Body of pancreas (tissue), 4 donors: ENCODE measurements at regions not wholly inside any gene's neighbourhood (a gene's known extent, or its start where the extent isn't known, plus 50 kb on each side); places are given as distances from the start of the nearest gene placed in this dataset.

Source experiments
- ATAC-seq: fragments of 150-250 bp; one replicate; pipeline ENCODE4 v1.9.1; 2016
- DNase-seq, 4 donors: peaks; one replicate each; pipeline ENCODE4 v3.0.0-alpha.2; 2019
- H3K27ac ChIP-seq, 4 donors: fragments of 200-600 bp; sonication (generic); 1 replicate in 3 of 4; 2 replicates in 1 of 4; pipeline versions ENCODE4 v1.5.1 to v1.6.1; 2016 to 2019; ENCODE audit warnings: mild to moderate bottlenecking in 1 of 4, mixed read lengths in 1 of 4, moderate library complexity in 1 of 4
- H3K27me3 ChIP-seq, 2 donors: fragments of 200-600 bp; sonication (generic); one replicate each; pipeline ENCODE4 v1.6.0; 2016; ENCODE audit warnings: mild to moderate bottlenecking in 1 of 2
- H3K36me3 ChIP-seq, 2 donors: fragments of 200-600 bp; sonication (generic); replicated peaks in 1 of 2; 2 replicates each; pipeline ENCODE4 v1.5.1; 2016; ENCODE audit warnings: low read depth in 2 of 2; ENCODE audit not compliant: insufficient read depth in 1 of 2
- H3K4me1 ChIP-seq: fragments of 200-600 bp; sonication (generic); one replicate; pipeline ENCODE4 v1.6.0; 2016
- H3K4me3 ChIP-seq, 2 donors: fragments of 200-600 bp; sonication (generic); 1 replicate in 1 of 2; 2 replicates in 1 of 2; pipeline ENCODE4 v1.5.1; 2016 to 2019
- H3K9me3 ChIP-seq, 3 donors: fragments of 200-600 bp; sonication (generic); 1 replicate in 2 of 3; 2 replicates in 1 of 3; pipeline ENCODE4 v1.5.1; 2016
- POLR2A ChIP-seq, 3 donors: fragments of 450-650 bp; IDR thresholded peaks; one replicate each; pipeline ENCODE4 v1.6.1; 2016; ENCODE audit warnings: antibody characterized with exemption in 3 of 3, mild to moderate bottlenecking in 2 of 3
- WGBS, 2 donors: methylation state at CpG; one replicate each; pipeline ENCODE4 v1.1.5; 2017; 5-methylcytosine and 5-hydroxymethylcytosine counted together
- intact Hi-C: fragments of 100-400 bp; cut with DNase I; formaldehyde crosslinking; loops from one replicate; pipeline ENCODE4 v1.15.1; 2023
- TF ChIP-seq, protein P1 (sequence below), 7 experiments: fragments of 450-650 bp in 4 of 7; fragments of 200-600 bp in 3 of 7; sonication (generic) in 3 of 7; IDR thresholded peaks; one replicate each; pipeline ENCODE4 v1.5.1; 2016 to 2019; ENCODE audit warnings: antibody characterized with exemption in 7 of 7

- DNase-seq (no peak), ATAC-seq (no peak)
- Histone ChIP-seq H3K27ac (no peak overlapping the region), H3K36me3 (no peaks in the 10 kb centered on the region), H3K27me3 (no peaks in the 10 kb centered on the region), H3K4me1 (no peaks in the 10 kb centered on the region), H3K9me3 (no peaks in the 10 kb centered on the region), H3K4me3 (no peak overlapping the region)
- intact Hi-C loops = no loop called here
- TF ChIP-seq POLR2A (IDR thresholded peaks at IDR 0.05) = no peak
- TF ChIP-seq, protein P1, sequence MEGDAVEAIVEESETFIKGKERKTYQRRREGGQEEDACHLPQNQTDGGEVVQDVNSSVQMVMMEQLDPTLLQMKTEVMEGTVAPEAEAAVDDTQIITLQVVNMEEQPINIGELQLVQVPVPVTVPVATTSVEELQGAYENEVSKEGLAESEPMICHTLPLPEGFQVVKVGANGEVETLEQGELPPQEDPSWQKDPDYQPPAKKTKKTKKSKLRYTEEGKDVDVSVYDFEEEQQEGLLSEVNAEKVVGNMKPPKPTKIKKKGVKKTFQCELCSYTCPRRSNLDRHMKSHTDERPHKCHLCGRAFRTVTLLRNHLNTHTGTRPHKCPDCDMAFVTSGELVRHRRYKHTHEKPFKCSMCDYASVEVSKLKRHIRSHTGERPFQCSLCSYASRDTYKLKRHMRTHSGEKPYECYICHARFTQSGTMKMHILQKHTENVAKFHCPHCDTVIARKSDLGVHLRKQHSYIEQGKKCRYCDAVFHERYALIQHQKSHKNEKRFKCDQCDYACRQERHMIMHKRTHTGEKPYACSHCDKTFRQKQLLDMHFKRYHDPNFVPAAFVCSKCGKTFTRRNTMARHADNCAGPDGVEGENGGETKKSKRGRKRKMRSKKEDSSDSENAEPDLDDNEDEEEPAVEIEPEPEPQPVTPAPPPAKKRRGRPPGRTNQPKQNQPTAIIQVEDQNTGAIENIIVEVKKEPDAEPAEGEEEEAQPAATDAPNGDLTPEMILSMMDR (IDR thresholded peaks at IDR 0.05) = no peak
- WGBS, 2 donors = 68 to 71% methylated on average over 4 of the region's 4 CpGs
Measured at GRCh38 chr12:24423611-24424010, 474.1 kb upstream of the SOX5 start.

DNA sequence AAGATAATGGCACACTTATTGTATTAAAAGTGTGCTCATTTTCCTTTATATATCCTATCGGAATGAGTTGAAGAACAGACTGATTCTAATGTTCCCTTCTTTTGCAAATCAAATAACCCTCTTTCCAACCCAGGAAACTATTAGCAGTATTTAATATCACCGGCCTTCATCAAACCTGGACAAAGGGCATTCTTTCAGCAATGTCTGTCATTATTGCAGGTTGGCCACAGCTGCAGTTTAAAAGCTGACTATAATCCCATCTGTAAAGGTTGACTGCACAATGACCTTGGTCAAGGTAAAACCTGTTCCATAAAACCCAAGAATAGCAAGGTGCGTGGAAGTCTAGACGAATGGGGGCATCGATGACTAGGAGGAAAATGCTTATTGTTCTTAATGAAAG lies 472.3 kb upstream of the SOX5 start:
- no peak overlapping the region for H3K4me3 ChIP-seq
- ATAC-seq (no peak), DNase-seq (no peak)
- 41 to 44% methylated on average over 5 of the region's 5 CpGs for WGBS, 2 donors
- H3K27me3 ChIP-seq = no peaks in the 10 kb centered on the region
- no peaks in the 10 kb centered on the region for H3K36me3 ChIP-seq
- no peak overlapping the region for H3K27ac ChIP-seq
- intact Hi-C loops = no loop called here
- H3K9me3 ChIP-seq = no peaks in the 10 kb centered on the region
- TF ChIP-seq POLR2A (IDR thresholded peaks at IDR 0.05) = no peak
- TF ChIP-seq, protein P1 (IDR thresholded peaks at IDR 0.05) = no peak
- no peaks in the 10 kb centered on the region for H3K4me1 ChIP-seq

DNA sequence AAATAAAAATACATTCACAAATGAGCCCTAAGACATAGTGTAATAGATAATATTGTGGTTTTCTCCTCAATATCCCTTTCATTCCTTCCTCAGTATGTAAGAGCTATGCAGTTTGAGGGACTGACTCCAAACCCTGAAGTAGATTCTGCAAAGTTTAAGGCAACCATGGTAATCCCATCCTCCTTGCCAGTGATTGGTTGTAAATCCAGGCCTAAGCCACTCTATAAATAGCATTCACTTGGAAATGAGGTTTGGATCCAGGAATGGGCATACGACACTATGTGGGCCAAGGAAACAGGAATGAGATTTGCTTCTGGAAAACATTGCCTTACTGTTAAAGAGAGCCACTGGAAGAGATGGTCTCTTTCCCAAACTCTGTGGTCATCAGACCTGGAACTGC lies 468.7 kb upstream of the SOX5 start:
- no peaks in the 10 kb centered on the region for H3K36me3 ChIP-seq
- no peak overlapping the region for H3K4me3 ChIP-seq
- H3K9me3 ChIP-seq = no peaks in the 10 kb centered on the region
- intact Hi-C loops = no loop called here
- H3K4me1 ChIP-seq = no peaks in the 10 kb centered on the region
- WGBS, 2 donors = 58 to 71% methylated on average over 1 of the region's 1 CpG
- TF ChIP-seq, protein P1 (IDR thresholded peaks at IDR 0.05) = no peak
- TF ChIP-seq POLR2A (IDR thresholded peaks at IDR 0.05) = no peak
- H3K27me3 ChIP-seq = no peaks in the 10 kb centered on the region
- ATAC-seq = no peak
- H3K27ac ChIP-seq = no peak overlapping the region
- DNase-seq = no peak

DNA sequence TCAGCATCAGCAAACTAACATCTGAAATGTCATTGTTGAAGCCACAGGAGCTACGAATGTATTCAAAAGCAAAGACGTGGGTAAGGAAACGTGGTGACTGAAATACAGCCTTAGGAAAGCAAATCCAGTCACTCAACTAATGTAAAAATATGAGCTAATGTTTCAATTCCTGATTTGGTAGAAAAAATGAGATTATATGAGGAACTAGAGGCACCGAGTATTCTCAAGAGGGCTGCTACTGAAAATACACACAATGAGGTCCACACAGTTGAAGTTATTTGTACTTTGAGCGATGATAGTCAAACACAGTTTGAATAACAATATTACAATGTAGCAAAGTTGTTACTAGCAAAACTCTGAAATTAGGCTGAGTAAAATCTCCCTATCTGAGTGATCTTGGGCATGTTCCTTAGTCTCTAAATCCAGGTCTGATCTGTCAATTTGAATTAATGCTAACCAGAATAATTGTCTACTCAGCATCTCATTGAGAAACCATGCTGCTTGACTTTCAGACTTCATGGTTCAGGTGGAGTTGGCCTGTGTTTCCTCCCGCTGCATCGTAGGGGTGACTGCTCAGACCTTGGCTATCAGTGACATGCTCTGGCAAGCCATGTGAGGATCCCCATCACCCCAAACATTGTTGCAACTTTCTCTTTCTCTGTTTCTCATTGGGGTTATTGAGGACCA lies 467.1 kb upstream of the SOX5 start:
- Histone ChIP-seq H3K36me3 (no peaks in the 10 kb centered on the region), H3K4me3 (no peak overlapping the region), H3K9me3 (no peaks in the 10 kb centered on the region), H3K27ac (no peak overlapping the region), H3K4me1 (no peaks in the 10 kb centered on the region), H3K27me3 (no peaks in the 10 kb centered on the region)
- 53 to 71% methylated on average over 7 of the region's 7 CpGs for WGBS, 2 donors
- intact Hi-C loops = no loop called here
- no peak for DNase-seq
- ATAC-seq = no peak
- no peak for TF ChIP-seq POLR2A (IDR thresholded peaks at IDR 0.05)
- TF ChIP-seq, protein P1 (IDR thresholded peaks at IDR 0.05) = no peak

- H3K36me3 ChIP-seq = no peaks in the 10 kb centered on the region
- TF ChIP-seq POLR2A (IDR thresholded peaks at IDR 0.05) = no peak
- TF ChIP-seq, protein P1 (IDR thresholded peaks at IDR 0.05) = no peak
- H3K4me3 ChIP-seq = no peak overlapping the region
- DNase-seq (no peak), ATAC-seq (no peak)
- intact Hi-C loops = no loop called here
- no peaks in the 10 kb centered on the region for H3K27me3 ChIP-seq
- 64 to 70% methylated on average over 6 of the region's 6 CpGs for WGBS, 2 donors
- no peaks in the 10 kb centered on the region for H3K9me3 ChIP-seq
- H3K4me1 ChIP-seq = no peaks in the 10 kb centered on the region
- H3K27ac ChIP-seq = no peak overlapping the region
Measured at GRCh38 chr12:24415934-24416333, 466.5 kb upstream of the SOX5 start.
